ENCODE measurements at regions not wholly inside any gene's neighbourhood (a gene's known extent, or its start where the extent isn't known, plus 50 kb on each side); places are given as distances from the start of the nearest gene placed in this dataset.
"Not testable (repeated sequence)": the region's sequence is repeated elsewhere in the genome, so short reads cannot be mapped to it uniquely, and the experiment has no call there.

DNA sequence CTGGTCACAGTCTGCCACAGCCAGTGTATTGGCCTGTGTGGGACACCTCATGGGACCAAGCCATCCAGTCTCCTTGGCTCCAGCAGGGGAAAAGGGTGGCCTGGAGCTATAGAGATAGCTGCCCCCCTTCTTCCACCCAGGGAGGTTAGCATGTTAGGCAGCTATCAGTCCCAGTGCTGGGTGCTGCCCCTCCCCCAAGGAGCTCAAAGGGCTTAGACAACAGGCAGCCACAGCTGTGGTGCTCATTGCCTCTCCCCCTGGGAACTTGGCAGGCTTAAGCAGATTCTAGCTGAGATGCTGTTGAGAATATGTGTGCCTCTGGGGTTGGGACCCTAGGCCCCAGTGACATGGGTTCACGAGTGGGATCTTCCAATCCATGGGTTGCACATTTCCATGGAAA is 226.0 kb upstream of the PTGER4 start:
- no peak for DNase-seq

DNA sequence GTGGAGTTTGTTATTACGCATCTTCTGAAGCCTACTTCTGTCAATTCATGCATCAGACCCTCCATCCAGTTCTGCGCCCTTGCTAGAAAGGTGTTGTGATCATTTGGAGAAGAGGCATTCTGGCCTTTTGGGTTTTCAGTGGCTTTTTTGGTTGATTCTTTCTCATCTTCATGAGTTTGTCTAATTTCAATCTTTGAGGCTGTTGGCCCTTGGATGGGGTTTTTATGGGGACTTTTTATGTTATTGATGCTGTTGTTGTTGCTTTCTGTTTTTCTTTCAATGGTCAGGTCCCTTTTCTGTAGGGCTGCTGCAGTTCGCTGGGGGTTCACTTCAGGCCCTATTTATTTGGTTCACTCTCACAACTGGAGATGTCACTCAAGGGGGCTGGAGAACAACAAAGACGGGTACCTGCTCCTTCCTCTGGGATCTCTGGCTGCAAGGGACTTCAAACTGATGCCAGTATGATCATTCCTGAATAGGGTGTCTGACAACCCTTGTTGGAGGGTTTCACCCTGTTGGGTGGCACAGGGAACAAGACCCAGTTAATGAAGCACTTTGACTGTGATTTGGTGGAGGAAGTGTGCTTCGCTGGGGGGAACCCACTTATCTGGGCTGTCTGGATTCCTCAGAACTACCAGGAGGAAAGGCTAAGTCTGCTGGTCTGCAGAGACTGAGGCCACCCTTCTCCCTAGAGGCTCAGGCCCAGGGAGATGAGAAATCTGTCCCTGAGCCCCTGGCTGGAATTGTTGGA is 226.7 kb upstream of the PTGER4 start:
- DNase-seq = no peak

DNA sequence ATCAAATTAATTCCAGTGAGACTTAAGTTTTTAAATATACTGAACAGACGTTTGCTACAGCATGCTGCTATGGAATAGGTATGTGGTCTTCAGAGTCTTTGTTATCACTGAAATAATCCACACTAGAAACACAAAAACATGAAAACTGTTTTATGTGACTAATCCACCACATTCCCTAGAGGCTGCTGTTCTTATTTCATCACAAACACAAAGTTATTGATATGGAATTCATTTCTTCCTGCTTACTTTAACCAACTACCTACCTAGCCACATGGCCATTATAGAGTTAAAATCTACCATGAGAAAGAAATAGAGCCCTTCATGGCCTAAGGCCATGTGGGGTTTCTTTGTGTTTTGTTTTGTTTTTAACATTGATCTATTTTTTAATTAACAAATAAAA is 232.3 kb upstream of the PTGER4 start:
- DNase-seq = no peak

DNA sequence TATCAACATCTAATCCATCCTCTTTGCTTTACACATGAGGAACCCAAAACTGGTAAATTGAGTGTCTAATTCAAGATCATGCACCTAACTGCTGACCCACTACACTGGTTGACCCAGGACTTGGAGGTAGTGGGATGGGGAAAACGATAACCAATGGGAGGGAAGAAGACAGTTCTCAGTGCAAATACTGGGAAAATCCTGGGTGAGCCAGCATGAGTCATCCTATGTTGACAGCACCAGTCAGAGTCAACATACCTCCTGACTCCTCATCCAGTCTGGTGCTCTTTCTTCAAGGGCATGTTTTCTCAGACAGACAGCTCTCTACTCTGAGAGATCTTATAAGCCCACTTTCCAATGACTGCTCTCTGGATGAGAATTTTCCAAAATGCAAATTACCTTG is 232.8 kb upstream of the PTGER4 start:
- DNase-seq = no peak

DNA sequence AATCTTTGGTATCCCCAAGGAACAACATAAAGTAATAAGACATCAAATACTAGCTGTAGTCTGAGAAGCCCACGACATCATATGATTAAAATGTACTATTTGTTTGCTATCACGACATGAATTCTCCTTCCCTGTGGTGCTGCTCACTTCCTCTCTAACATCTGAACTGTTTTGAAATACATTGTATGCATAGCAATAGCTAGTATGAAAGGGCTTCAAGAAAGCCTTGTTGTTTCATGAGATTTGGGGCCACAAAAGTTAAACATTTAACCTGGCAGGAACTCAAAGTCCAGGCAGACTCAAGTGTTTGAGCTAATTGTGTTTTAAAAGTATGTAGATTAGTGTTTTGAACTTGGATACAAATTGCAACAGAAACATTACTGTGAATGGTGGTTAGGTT is 237.4 kb upstream of the PTGER4 start:
- no peak for DNase-seq

DNA sequence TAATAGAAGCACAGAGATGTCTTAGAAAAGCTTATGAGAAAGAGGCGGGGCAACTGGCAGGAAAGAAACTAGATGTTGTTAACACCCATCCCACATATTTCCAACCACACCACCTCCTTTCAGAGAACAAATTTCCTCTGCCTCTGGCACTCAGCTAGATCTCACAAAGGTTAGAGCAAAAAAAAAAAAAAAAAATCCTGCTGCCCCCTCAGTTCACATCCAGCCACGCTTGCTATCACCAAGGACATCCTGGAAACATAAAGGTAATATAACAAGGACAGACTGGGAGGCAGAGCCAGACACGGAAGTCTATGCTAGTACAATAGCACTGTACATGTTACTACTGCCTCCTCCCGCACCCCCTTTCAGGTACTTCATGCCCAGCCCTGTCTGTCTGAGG is 238.0 kb upstream of the PTGER4 start:
- no peak for DNase-seq

DNA sequence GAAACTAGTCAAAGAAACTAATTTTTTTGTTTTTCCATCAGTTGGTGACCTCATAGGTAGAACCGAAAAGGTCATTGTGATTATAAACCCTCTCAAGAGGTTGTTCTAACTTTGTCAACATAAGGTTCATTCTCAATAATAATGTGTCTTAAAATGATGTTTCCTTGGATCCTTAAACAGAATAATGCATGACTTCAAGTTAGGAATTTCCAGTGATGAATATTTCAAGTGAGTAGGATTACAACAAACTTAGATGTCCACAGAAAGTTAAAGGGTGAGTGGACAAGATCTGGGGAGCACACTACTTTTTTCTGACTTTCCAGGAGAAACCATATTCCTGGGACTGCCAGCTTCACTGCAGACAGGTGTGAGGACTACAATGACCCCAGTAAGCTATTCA is 239.0 kb upstream of the PTGER4 start:
- no peak for DNase-seq

DNA sequence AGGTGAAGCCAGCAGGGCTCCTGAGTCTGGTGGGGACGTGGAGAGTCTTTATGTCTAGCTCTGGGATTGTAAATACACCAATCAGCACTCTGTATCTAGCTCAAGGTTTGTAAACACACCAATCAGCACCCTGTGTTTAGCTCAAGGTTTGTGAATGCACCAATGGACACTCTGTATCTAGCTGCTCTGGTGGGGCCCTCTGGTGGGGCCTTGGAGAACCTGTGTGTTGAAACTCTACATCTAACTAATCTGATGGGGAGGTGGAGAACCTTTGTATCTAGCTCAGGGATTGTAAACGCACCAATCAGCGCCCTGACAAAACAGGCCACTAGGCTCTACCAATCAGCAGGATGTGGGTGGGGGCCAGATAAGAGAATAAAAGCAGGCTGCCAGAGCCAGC is 240.6 kb upstream of the PTGER4 start:
- DNase-seq = not testable (repeated sequence)

DNA sequence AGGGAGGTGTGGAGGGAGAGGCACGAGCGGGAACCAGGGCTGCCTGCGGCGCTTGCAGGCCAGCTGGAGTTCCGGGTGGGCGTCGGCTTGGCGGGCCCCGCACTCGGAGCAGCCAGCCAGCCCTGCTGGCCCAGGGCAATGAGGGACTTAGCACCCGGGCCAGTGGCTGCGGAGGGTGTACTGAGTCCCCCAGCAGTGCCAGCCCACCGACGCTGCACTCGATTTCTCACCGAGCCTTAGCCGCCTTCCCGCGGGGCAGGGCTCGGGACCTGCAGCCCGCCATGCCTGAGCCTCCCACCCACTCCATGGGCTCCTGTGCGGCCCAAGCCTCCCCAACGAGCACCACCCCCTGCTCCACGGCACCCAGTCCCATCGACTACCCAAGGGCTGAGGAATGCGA is 241.1 kb upstream of the PTGER4 start:
- not testable (repeated sequence) for DNase-seq

DNA sequence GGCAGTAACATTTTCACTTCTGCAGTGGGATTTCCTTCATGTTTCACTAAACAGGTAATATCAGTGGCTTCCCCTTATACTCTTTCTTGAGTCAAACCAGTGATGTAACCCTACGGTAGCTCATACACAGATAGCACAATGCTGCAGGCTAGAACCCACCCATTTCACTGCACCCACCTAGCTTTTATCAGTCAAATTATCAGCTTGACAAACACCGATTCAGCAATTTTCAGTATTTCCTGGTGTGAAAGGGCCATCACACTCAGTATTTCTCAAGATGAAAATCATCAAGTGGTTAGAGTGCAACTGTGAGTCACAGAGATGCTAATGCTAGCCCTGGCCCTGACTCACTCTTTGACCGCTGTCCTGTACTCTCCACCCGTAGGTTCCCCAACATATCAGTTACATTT is 242.3 kb upstream of the PTGER4 start:
- DNase-seq = no peak

DNA sequence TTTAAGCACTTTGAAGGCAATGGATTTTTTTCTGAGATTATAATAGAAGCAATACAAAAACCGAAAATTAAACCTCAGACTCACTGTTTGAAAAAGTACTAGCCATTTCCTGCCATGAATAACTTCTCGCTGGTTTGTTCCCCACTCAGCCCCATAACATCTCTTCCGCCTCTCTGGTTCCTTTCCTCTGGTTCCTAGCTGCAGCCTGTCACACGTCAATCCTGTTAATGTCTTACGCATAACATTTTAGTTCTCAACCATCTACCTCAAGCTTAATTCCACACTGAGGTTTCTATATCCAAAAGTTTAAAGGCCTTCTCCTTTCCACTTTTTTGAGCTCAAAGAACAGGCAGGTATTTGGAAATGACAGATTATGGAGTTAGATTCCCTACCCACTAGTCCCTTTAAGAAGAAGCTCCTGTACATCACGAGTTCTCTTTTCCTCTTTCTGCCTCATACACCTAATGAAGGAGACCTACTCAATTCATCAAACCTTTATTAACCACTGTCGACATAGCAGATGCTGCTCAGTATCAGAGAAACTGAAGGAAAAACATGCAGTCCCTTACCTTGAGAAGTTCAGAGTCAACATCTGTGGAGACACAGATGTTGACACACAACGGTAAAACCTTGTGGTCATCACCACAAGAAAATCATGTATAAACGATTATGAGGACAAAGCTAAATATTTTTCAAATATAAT is 243.0 kb upstream of the PTGER4 start:
- no peak for DNase-seq

DNA sequence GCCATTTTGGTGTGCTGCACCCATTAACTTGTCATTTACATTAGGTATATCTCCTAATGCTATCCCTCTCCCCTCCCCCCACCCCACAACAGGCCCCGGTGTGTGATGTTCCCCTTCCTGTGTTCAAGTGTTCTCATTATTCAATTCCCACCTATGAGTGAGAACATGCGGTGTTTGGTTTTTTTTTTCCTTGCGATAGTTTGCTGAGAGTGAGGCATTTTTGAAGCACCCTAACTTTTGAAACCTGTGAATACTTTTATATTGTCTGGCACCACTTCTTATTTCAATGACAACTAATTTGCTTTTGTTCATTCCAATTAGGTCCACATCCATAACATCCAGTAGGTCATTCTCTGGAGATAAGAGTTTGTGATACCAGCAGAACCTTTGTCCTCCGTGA is 244.0 kb upstream of the PTGER4 start:
- DNase-seq = not testable (repeated sequence)

DNA sequence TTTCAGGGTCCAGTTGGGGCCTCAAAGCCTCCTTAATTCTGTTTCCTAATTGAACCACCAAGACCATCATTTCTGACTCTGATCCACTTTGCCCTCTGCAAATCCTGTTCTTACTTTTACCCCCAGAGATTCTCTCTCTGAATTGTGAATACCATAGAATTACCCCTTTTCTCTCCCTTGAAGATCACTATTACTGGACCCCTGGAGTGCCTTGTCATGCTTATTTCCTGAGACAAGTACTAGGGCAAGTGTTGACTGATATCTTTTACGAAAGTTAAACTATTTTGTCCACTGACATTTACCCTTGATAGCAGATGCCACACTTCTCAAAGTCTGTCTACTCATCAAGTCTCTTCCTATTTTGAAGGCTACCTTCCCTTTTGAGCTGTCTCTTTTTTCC is 246.9 kb upstream of the PTGER4 start:
- DNase-seq = no peak

DNA sequence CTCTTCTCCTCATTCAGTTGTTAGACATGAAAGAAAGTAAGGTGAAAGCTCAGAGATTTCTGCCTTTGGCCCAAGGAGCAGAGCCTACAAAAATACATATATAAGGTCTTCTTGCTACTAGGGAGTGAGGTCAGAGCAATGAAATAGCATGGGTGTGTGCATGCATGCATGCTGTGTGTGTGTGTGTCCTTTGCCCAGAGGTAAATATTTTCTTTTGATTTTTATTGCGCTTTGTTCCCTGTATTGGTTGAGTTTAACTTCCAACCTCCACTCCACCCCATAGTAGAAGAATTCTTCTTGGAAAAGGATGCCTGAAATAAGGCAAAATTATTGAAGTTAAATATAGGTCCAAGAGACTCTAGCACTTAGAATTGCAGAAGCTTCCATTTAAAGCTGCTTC is 248.0 kb upstream of the PTGER4 start:
- no peak for DNase-seq

DNA sequence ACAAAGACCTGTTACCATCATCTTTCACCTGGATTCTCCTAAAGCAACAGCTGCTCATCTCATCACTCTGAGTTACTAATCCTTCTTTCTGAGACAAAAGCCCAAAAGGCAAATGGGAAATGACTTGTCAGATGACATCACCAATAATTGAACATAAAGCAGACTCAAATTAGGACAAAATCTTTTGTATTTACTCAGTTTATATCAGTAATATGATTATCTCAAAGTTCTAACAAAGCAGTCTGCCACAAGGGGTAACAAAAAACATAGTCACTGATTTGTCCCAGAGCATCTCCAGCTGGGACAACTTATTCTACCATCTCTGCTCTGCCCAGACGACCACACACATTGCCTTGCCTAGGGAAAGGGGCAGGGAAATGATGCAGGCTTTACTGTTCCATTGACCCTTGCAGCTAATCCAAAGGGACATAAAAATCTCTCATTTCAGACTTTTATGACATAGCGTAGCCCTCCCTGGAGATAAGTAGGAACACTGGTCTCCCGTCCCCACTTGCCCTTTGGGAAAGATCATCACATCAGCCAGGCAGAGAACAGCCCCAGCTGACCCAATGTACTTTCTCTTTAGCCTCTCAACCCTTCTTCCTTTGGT is 249.5 kb upstream of the PTGER4 start:
- DNase-seq = no peak

DNA sequence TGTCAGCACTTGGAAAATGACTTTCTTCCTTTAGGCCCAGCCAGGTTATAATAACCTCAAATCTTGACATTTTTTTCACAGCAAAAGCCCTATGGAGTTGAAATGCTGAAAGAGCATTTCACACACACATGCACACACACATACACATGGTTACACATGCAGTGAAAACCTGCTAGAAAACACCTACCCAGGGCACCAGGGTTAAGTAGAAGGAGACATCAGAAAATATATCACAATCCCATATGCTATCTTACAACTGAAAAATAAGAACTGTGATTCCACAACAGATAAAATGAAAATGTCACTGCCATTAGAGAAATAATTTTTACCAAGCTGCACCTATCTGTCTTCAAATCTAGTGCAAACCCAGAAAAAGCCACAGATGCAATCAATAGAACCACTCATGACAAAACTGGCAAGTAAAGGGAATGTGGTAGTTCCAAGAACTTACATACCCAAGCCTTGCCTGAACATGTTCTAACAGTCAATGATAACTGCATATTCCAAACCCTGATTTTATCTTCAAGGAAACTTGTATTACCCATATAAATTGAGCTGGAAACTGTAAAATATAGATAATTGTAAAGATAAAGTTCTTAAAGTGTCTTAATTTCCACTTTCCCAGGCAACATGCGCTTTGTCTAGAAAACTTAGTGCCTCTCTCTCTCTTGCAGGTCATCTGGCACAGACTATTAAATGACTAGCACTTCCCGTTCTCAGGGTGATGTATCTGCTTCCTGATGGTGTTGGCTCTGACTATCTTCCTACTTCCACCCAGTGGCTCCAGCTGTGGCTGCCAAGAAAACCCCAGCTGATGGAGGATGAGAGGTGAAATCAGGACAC is 250.2 kb upstream of the PTGER4 start:
- no peak for DNase-seq

DNA sequence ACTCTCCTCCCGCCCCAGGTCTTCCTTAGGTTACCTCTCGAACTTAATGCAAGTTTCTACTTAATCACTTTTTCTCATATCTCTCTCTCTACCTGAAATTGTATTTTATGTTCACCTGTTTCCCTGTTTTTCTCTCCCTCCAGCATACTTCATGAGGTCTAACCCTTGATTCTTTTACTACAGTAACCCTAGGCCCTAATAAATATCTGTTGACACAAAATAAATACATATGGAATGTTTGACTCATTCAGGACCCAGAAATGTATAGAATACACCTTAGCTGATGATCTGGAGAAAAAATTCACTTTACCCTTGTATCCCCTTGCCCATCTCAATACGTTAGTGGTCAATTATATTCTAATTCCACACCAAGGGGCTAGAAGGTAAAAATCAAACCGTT is 250.9 kb upstream of the PTGER4 start:
- DNase-seq = no peak

DNA sequence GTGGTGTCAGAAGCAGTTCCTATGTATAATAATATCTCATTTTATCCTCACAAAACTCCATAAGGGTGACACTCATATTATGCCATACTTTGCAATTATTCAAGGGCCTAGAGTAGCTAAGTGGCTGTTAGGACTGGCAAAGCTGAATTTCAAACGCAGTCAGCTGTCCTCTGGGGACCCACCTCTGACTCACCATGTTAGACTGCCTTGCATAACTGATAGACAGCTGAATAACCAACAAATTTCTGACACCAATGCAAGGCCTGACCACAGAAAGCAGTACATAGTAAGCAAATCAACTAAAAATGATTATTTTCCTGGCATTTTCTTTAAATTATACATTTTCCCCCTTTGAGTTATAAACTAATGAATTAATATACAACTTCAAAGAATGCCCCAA is 251.6 kb upstream of the PTGER4 start:
- DNase-seq = no peak

DNA sequence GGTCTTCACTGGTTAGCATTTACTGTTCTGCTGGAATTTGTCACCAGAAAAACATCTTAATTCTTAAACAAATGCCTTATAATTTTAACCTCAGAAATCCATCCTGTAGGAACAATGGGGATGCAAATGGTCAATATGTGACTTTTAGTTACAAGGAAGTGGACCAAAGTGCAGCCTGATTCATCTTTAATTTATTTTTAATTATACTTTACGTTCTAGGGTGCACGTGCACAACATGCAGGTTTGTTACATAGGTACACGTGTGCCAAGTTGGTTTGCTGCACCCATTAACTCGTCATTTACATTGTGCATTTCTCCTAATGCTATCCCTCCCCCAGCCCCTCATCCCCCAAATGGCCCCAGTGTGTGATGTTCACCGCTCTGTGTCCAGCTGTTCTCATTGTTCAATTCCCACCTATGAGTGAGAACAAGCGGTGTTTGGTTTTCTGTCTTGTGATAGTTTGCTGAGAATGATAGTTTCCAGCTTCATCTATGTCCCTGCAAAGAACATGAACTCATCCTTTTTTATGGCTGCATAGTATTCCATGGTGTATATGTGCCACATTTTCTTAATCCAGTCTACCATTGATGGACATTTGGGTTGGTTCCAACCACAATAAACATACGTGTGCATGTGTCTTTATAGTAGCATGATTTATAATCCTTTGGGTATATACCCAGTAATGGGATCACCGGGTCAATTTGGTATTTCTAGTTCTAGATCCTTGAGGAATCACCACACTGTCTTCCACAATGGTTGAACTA is 262.5 kb upstream of the PTGER4 start:
- DNase-seq = not testable (repeated sequence)

DNA sequence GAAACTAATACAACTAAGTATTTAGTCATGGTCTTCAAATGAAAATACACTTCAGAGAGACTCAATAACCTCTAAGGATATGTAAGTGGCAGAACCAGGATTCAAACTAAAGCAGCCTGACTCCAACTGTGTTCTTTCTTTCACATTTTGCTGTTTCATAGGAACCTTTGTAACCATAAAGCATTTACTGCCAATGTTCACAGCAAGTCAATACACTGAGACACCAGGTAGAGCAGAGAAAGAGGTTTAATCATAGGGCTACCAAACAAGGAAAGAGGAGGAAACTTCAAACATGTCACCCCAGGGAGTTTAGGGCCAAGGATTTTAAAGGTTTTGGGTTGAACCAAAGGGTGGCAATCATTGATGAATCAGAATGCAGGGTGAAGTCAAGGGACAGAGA is 263.1 kb upstream of the PTGER4 start:
- DNase-seq = no peak

DNA sequence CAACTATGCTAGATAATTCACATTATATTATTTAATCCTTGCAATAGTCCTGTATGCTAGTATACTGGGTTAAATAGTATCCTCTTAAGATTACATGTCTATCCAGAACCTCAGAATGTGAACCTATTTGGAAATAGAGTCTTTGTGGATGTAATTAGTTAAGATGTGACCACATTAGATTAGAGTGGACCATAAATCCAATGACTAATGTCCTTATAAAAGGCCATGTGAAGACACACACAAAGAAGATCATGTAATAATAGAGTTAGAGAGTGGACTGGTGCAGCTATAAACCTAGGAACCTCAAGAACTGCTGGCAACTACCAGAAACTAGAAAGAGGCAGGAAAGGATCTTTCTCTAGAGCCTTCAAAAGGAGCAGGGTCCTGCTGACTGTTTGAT is 263.6 kb upstream of the PTGER4 start:
- no peak for DNase-seq

DNA sequence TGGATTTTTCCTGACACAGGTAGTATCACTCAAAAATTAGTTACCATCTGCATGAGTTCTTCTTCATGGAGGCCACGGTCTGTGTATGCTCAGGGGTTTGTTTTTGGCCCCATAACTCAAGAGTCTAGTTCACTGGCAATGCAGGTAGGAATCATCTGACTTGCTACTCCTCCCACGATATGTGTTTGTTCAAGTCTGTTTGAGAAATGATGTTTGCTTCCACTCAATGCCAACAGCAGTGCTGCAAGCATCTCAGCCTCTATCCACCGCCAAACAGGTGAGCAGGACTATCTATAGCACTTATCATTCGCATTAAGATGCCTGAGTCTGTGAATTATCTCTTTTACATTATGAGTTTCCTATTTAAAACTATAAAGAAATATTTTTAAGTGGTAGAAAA is 264.8 kb upstream of the PTGER4 start:
- no peak for DNase-seq

DNA sequence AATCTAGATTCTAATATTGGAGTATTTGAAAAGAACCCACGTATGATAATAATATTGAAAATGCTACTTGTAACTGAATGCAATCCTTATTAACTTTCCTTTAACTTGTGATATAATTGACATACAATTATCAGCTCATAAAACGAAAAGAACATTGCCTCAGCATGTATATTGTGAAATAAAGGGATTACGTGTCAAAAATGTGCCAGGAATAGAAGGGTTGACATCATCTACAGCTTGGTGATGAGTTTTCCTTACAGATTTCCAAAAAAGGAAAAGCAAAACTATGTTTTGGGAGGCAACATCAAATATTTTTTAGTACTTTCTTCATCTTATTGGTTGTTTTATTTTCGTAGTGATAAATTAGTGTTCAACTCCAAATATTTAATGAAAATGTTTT is 266.0 kb upstream of the PTGER4 start:
- DNase-seq = no peak

All from NCI-H524 (cell line).